Astrocyte (in vitro differentiated cells and primary cell): ENCODE measurements at regions not wholly inside any gene's neighbourhood (a gene's known extent, or its start where the extent isn't known, plus 50 kb on each side); places are given as distances from the start of the nearest gene placed in this dataset.

ENCODE experiments used
- EZH2 ChIP-seq: IDR thresholded peaks from 2 replicates; pipeline ENCODE4 v1.6.1; 2012; ENCODE audit warnings: mild to moderate bottlenecking, low read length, inconsistent platforms; ENCODE audit not compliant: insufficient read depth
- TF ChIP-seq, protein P1 (sequence below): IDR thresholded peaks from 2 replicates; pipeline ENCODE4 v1.5.1; 2011; ENCODE audit warnings: low read depth, mild to moderate bottlenecking, inconsistent platforms, low read length, moderate library complexity; ENCODE audit not compliant: insufficient read depth

GRCh38 chr1:218872026-218872425 lies 301.7 kb upstream of the LYPLAL1 start:
- TF ChIP-seq, protein P1, sequence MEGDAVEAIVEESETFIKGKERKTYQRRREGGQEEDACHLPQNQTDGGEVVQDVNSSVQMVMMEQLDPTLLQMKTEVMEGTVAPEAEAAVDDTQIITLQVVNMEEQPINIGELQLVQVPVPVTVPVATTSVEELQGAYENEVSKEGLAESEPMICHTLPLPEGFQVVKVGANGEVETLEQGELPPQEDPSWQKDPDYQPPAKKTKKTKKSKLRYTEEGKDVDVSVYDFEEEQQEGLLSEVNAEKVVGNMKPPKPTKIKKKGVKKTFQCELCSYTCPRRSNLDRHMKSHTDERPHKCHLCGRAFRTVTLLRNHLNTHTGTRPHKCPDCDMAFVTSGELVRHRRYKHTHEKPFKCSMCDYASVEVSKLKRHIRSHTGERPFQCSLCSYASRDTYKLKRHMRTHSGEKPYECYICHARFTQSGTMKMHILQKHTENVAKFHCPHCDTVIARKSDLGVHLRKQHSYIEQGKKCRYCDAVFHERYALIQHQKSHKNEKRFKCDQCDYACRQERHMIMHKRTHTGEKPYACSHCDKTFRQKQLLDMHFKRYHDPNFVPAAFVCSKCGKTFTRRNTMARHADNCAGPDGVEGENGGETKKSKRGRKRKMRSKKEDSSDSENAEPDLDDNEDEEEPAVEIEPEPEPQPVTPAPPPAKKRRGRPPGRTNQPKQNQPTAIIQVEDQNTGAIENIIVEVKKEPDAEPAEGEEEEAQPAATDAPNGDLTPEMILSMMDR, result no peak
- TF ChIP-seq EZH2, result no peak
